ENCODE measurements at regions not wholly inside any gene's neighbourhood (a gene's known extent, or its start where the extent isn't known, plus 50 kb on each side); places are given as distances from the start of the nearest gene placed in this dataset.

DNA sequence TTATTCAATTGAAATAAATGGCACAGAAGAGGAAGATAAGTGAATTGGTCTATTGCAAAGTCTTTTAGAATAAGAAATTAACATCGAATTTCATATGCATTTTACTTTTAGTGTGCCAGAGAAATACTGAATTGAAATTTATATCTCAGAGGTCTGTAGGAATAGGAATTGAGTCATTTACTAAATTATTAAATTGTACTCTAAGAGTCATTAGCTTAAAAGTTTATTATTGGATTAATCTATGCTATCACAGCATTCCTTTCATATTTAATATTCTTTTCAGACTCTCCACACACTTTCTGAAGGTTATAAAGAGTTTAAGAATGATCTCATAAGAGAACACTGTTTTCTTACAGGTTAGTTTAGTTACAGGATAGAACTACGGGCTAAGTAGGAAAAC lies 2711.5 kb downstream of the ARAP2 start:
- CTCF ChIA-PET, result no interaction called here
- FAIRE-seq (no peak), DNase-seq (ENCODE audit: low read depth in 1 of 2, low spot score in 1 of 2) (no peak), ATAC-seq (no peak)
- TF ChIP-seq EHMT2 (IDR thresholded peaks at IDR 0.05; ENCODE audit: low read depth) (no peak), HOXB5 (CRISPR knock-in tag; IDR thresholded peaks at IDR 0.05) (no peak), RAD21 (conservative IDR thresholded peaks at IDR 0.05 in 1 of 2, IDR thresholded peaks at IDR 0.05 in 1 of 2) (no peak), GATA3 (IDR thresholded peaks at IDR 0.05; ENCODE audit: borderline replicate concordance) (no peak), FOSL2 (IDR thresholded peaks at IDR 0.05) (no peak), FOSL2 (CRISPR knock-in tag; IDR thresholded peaks at IDR 0.05) (no peak)
- TF ChIP-seq, protein P1, sequence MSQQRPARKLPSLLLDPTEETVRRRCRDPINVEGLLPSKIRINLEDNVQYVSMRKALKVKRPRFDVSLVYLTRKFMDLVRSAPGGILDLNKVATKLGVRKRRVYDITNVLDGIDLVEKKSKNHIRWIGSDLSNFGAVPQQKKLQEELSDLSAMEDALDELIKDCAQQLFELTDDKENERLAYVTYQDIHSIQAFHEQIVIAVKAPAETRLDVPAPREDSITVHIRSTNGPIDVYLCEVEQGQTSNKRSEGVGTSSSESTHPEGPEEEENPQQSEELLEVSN (IDR thresholded peaks at IDR 0.05; ENCODE audit: borderline replicate concordance, low read depth), result no peak
- no peak overlapping the region for H3K27ac ChIP-seq
- WGBS (ENCODE audit: missing lambda C conversion rate), result 19% methylated on average over 2 of the region's 2 CpGs
- no peaks in the 10 kb centered on the region for H3K4me1 ChIP-seq
- H3K4me3 ChIP-seq, result no peak overlapping the region
- H3K4me2 ChIP-seq, result no peak overlapping the region
- POLR2A ChIA-PET, result no interaction called here
- H3K9me3 ChIP-seq, result no peaks in the 10 kb centered on the region

DNA sequence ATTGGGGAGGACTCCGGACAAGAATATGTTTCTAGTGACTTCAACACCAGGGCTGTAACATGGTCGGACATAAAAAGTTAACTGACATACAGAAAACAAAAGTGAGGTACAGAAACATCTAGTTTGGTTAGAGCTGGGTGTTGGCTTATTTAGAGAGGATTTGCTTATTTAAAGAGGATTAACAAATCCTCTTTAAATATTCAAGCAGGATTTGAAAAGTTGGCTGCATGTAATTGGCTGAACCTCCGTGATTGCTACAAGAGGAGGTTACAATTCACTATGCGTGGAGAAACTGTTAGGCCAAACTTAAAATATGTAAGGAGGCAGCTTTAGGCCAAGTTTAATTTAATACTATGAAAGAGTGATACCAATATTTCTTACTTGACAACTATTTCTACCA lies 2707.4 kb downstream of the ARAP2 start:
- WGBS (ENCODE audit: missing lambda C conversion rate), result 45% methylated on average over 4 of the region's 4 CpGs
- Histone ChIP-seq H3K4me1 (no peaks in the 10 kb centered on the region), H3K4me3 (no peak overlapping the region), H3K27ac (no peak overlapping the region), H3K9me3 (no peaks in the 10 kb centered on the region), H3K4me2 (no peak overlapping the region)
- ChIA-PET POLR2A (no interaction called here), CTCF (no interaction called here)
- no peak for DNase-seq (ENCODE audit: low read depth in 1 of 2, low spot score in 1 of 2)
- TF ChIP-seq CHD2 (IDR thresholded peaks at IDR 0.05; ENCODE audit: low read length, partially characterized antibody) (no peak), FOXS1 (CRISPR knock-in tag; IDR thresholded peaks at IDR 0.05) (no peak), EP300 (IDR thresholded peaks at IDR 0.05) (no peak), NPAS2 (CRISPR knock-in tag; IDR thresholded peaks at IDR 0.05; ENCODE audit: borderline replicate concordance) (no peak)
- FAIRE-seq, result no peak
- no peak for ATAC-seq

DNA sequence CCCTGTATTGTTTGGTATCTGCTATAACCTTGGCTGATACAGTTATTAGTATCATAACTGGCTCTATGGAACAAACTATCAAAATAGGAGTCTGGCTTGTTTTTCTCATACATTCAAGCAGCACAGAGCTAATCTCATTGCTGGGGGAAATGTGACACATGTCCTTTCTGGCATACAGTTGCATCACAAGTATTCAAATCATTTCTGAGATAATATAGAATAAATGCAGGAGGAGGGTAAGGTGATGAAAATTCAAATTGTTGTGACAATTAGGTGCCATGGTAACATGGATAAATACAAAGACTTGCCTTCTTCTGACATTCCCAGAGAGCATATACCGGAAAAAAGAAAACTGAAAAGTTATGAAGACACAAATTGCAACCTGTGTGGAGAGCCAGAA lies 2706.8 kb downstream of the ARAP2 start:
- ATAC-seq (no peak), FAIRE-seq (no peak), DNase-seq (ENCODE audit: low read depth in 1 of 2, low spot score in 1 of 2) (no peak)
- Histone ChIP-seq H3K4me1 (no peaks in the 10 kb centered on the region), H3K4me3 (no peak overlapping the region), H3K9me3 (no peaks in the 10 kb centered on the region), H3K27ac (no peak overlapping the region), H3K4me2 (no peak overlapping the region)
- ChIA-PET POLR2A (no interaction called here), CTCF (no interaction called here)
- 33% methylated on average over 1 of the region's 1 CpG for WGBS (ENCODE audit: missing lambda C conversion rate)
- TF ChIP-seq, protein P2, sequence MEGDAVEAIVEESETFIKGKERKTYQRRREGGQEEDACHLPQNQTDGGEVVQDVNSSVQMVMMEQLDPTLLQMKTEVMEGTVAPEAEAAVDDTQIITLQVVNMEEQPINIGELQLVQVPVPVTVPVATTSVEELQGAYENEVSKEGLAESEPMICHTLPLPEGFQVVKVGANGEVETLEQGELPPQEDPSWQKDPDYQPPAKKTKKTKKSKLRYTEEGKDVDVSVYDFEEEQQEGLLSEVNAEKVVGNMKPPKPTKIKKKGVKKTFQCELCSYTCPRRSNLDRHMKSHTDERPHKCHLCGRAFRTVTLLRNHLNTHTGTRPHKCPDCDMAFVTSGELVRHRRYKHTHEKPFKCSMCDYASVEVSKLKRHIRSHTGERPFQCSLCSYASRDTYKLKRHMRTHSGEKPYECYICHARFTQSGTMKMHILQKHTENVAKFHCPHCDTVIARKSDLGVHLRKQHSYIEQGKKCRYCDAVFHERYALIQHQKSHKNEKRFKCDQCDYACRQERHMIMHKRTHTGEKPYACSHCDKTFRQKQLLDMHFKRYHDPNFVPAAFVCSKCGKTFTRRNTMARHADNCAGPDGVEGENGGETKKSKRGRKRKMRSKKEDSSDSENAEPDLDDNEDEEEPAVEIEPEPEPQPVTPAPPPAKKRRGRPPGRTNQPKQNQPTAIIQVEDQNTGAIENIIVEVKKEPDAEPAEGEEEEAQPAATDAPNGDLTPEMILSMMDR (IDR thresholded peaks at IDR 0.05), result no peak
- TF ChIP-seq HOXA7 (CRISPR knock-in tag; IDR thresholded peaks at IDR 0.05), result no peak

DNA sequence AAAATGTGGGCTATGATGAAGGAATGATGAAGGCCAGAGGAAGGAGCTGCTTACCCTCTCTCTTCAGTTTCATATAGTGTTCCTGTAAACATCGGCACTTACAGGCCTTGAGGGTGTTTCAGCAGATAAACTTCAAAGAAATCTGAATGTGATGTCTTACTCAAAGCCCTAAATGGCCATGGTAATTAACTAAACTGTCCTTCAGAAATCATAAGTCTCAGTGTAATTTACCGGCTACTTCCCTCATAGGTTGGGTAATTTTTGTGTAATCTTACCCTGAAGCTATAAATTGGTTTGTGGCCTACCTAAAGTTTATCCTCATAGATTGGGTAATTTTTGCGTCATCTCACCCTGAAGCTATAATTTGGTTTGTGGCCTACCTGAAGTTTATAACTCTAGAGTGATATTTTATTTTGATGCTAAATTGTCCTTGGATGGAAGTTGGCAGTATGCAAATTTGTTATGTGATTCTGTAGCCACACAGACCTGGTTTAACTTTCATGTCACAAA lies 2700.3 kb downstream of the ARAP2 start:
- Histone ChIP-seq H3K4me3 (no peak overlapping the region), H3K4me1 (no peaks in the 10 kb centered on the region), H3K9me3 (0 out of 3 replicates have a peak, but pooled peaks cover 4% of the 10 kb centered on the region), H3K27ac (no peak overlapping the region), H3K4me2 (no peak overlapping the region)
- TF ChIP-seq ZC3H11A (IDR thresholded peaks at IDR 0.05), result no peak
- WGBS (ENCODE audit: missing lambda C conversion rate), result 52% methylated on average over 3 of the region's 3 CpGs
- ATAC-seq (no peak), FAIRE-seq (no peak), DNase-seq (ENCODE audit: low read depth in 1 of 2, low spot score in 1 of 2) (no peak)
- ChIA-PET CTCF (no interaction called here), POLR2A (no interaction called here)

DNA sequence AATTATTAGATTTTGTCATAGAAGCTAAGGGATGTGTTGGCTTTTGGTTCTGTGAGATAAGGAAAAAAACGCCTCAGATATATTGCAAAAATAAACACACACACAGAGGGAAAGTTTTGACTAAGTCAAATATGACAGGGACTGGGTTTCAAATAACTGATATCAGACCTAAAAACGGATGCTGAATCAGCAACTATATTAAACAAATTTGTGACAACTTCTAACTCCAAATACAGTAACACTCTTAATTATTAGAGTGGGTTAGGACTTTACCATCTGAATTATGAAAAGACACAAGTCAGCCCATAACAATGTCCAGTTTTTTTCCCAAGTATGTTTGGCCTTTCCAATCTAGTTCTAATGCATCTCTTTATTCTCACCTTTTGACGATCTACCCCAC lies 2693.1 kb downstream of the ARAP2 start:
- no peak for TF ChIP-seq CHD2 (IDR thresholded peaks at IDR 0.05; ENCODE audit: low read length, partially characterized antibody)
- no peak for TF ChIP-seq RARB (CRISPR knock-in tag; IDR thresholded peaks at IDR 0.05)
- TF ChIP-seq, protein P3, sequence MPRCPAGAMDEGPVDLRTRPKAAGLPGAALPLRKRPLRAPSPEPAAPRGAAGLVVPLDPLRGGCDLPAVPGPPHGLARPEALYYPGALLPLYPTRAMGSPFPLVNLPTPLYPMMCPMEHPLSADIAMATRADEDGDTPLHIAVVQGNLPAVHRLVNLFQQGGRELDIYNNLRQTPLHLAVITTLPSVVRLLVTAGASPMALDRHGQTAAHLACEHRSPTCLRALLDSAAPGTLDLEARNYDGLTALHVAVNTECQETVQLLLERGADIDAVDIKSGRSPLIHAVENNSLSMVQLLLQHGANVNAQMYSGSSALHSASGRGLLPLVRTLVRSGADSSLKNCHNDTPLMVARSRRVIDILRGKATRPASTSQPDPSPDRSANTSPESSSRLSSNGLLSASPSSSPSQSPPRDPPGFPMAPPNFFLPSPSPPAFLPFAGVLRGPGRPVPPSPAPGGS (IDR thresholded peaks at IDR 0.05), result no peak
- TF ChIP-seq ZFP36 (IDR thresholded peaks at IDR 0.05; ENCODE audit: borderline replicate concordance, partially characterized antibody), result no peak
- TF ChIP-seq, protein P4, sequence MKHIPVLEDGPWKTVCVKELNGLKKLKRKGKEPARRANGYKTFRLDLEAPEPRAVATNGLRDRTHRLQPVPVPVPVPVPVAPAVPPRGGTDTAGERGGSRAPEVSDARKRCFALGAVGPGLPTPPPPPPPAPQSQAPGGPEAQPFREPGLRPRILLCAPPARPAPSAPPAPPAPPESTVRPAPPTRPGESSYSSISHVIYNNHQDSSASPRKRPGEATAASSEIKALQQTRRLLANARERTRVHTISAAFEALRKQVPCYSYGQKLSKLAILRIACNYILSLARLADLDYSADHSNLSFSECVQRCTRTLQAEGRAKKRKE (CRISPR knock-in tag; IDR thresholded peaks at IDR 0.05; ENCODE audit: low read depth), result no peak
- no peak for TF ChIP-seq POLR2A (IDR thresholded peaks at IDR 0.05; ENCODE audit: low read length)
- TF ChIP-seq MAFK (IDR thresholded peaks at IDR 0.05; ENCODE audit: partially characterized antibody), result peak; percentile 62
- TF ChIP-seq TP53 (CRISPR knock-in tag; IDR thresholded peaks at IDR 0.05), result no peak
- ATAC-seq (no peak), FAIRE-seq (no peak), DNase-seq (ENCODE audit: low read depth in 1 of 2, low spot score in 1 of 2) (no peak)
- H3K4me2 ChIP-seq, result no peak overlapping the region
- H3K4me1 ChIP-seq, result no peaks in the 10 kb centered on the region
- ChIA-PET POLR2A (no interaction called here), CTCF (no interaction called here)
- H3K9me3 ChIP-seq, result no peaks in the 10 kb centered on the region; the same call in 2 of the 3 replicates
- no peak overlapping the region for H3K27ac ChIP-seq
- H3K4me3 ChIP-seq, result no peak overlapping the region
- WGBS (ENCODE audit: missing lambda C conversion rate), result 15% methylated on average over 3 of the region's 3 CpGs
